ENCODE measurements at regions not wholly inside any gene's neighbourhood (a gene's known extent, or its start where the extent isn't known, plus 50 kb on each side); places are given as distances from the start of the nearest gene placed in this dataset.

- TF ChIP-seq CTCF (IDR thresholded peaks at IDR 0.05) (no peak), POLR2A (IDR thresholded peaks at IDR 0.05) (no peak)
Observed at GRCh38 chr18:71287268-71287667, 998.4 kb downstream of the SOCS6 start.

Measured in tibial nerve (tissue), 3 donors.